ENCODE measurements at regions not wholly inside any gene's neighbourhood (a gene's known extent, or its start where the extent isn't known, plus 50 kb on each side); places are given as distances from the start of the nearest gene placed in this dataset.
"Not testable (repeated sequence)": the region's sequence is repeated elsewhere in the genome, so short reads cannot be mapped to it uniquely, and the experiment has no call there.

DNA sequence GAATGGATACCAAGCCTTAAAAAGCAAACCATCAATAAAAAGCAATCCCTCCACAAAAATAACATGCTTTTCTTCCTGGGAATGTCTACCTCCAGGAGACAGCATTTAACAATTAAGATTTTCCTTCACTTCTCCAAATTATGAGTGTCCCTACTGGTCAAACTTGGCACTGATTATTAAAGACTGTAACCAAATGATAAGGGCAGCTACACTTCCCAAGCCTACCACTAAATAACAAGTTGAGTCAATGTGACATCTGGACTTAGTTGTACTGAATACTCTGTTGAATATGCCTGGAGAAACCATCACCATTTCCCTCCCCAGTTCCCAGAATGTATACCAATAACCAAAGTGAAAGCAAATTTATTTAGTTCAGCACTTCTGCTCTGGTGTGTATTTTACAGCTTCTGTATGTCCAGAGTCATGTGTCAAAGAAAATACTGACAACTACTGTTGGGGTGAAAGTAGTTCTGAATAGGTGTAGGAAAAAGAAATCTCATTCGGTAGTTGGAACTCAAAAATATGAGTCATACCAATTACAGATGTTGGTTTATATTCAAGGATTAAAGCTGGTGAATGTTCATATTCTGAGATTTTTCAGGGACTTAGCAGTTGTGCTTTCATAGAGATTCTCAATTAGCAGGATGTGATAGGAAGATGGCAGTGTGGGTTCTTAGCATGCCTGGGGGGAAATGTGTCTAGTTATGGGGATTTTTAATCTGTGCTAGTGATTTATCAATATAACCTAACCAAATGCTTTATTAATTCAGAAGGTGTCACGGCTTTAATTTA is 1291.6 kb upstream of the GYPC start:
- no peak for DNase-seq

DNA sequence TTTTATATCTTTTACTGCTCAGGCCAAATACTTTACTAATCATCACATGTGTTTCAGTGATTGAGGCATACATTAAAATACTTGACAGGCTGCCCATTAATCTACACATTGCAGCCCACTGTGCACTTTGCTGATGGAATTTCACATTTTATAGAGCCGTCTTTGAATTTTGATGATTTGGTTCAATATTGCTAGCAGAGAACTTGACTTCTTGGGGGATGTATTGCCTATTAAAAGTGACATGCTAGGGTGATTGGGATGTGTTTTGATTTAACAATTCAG is 1291.0 kb upstream of the GYPC start:
- no peak for DNase-seq

DNA sequence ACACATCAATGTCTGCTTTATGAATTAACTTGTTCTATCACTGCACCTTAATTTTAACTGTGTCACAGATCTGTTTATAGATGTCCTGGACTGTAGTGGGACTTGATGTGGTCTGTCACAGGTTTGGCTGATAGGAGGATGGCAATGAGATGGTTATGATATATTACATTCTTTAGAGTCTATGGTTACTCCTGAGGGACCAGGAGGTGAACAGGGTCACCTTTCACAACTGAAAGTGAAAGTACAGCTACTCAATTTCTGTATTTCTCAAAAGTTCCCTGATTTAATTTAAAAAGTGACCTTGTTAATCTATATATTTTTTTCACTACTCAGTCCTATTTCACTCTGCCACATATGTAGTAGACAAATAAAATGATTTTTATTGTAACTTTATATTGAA is 1284.1 kb upstream of the GYPC start:
- no peak for DNase-seq

- DNase-seq = no peak
Observed at GRCh38 chr2:125373293-125373692, 1282.7 kb upstream of the GYPC start.

DNA sequence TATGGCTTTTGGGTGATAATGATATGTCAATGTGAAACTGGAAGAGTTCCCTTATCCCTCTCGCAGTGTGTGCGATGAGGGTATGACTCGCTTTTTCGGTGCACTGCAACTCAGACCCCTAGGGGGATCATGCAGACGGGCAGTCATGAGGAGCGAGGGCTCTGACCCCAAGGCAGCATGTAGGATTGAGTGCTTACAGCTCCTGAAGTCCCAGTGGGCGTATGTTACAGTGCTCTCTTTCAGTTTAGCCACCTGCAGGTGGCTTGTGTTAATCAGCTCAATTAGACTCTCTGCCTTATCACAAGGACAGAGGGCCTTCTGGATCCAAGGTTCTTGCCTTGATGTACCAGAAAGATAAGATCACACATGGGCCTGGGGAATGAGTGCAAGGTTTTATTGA is 1269.9 kb upstream of the GYPC start:
- no peak for DNase-seq

DNA sequence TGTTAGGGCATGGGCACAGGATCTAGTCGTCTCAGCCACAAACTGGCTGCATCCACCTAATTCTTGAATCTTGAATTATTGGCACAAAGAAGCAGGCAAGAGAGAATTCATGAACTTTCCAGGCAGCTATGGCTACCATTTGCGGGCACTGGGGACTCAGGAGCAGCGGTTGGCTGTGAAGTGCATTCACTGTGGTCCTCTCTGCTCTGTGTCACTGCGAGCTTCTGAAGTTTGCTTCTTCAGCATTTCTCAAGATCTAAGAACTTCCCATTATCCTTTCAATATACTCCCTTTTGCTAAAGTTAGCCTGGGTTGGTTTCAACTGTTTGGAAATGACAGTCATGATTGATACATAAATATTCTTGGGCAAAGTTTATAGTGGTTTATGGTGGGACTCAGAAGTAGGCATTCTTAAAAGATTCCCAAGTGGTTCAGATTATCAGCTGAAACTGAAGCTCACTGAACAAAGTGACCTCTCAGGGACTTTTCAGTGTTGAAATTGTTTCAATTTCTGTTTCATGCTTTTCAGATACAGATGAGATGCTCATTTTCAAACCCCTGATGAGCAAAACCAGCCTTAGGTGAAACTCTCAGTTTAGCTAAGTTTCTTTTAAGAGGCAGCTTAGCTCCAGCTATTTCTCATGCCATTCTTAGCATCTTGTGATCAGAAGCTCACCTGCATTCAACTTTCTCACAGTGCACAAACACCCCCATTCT is 1258.3 kb upstream of the GYPC start:
- DNase-seq = no peak

DNA sequence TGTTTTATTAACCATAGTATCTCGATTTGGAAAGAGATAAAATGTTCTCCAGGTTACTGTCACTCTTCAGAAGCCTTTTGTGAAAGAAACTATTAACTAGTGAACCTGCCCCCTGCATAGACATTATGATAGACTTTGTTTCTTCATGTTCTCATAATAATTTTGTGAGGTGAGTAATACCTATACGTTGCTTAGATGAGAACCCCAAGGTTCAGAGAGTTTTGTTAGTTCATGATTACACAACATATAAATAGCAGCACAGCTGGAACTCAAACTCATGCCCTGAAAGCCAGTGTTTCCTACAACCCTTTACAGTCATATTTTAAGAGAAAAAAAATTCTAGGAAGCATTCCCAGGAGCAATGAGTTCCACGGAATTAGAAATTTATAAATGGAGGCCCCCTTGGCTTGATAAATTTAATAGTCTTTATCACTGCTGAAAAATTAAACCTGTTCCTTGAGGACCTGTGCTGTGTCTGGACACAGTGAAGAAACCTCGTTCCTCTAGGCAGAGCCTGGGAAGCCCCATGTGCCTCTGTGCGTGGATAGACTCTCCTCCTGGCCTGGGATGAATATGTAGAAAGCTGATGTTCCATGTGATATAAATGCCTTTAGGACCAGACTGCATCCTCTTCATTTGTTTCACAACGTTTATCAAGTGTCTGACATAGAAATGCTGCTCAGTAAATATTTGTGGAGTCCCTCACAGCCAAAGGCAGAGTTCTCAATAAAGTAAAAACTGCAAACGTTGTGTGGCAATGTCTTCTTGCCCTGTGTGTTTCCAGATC is 1257.0 kb upstream of the GYPC start:
- DNase-seq = no peak

DNA sequence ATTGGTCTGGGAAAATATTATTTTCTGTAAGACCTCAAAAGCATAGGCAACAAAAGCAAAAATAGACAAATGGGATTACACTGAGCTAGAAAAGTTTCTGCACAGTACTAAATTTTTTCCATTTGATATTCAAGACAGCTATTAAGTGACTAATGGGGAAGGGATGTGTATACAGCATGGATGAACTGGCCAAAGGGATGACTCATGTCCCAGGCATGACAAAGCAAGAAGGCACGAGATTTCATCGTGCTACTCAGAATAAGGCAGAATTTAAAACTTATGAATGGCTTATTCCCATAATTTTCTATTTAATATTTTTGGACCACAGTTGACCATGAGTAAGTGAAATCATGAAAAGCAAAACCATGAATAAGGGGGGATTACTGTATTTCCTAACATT is 1250.1 kb upstream of the GYPC start:
- peak; percentile 38 for DNase-seq

- DNase-seq = no peak
Observed at GRCh38 chr2:125408874-125409538, 1247.0 kb upstream of the GYPC start.

DNA sequence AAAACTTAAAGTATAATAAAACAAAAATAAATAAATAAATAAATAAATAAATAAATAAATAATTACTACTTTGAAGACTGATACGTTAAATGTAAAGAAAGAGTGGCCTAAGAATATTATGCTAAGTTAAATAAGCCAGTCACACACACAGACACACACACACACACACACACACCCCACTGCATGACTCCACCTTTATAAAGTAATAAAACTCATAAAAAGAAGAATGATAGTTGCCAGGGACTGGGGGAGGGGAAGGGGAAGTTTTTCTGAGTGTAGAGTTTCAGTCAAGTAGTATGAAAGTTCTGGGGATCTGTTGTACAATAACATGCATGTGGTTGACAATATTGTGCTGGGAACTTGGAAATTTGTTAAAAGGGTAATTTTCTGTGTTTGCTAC is 1237.5 kb upstream of the GYPC start:
- DNase-seq = no peak

DNA sequence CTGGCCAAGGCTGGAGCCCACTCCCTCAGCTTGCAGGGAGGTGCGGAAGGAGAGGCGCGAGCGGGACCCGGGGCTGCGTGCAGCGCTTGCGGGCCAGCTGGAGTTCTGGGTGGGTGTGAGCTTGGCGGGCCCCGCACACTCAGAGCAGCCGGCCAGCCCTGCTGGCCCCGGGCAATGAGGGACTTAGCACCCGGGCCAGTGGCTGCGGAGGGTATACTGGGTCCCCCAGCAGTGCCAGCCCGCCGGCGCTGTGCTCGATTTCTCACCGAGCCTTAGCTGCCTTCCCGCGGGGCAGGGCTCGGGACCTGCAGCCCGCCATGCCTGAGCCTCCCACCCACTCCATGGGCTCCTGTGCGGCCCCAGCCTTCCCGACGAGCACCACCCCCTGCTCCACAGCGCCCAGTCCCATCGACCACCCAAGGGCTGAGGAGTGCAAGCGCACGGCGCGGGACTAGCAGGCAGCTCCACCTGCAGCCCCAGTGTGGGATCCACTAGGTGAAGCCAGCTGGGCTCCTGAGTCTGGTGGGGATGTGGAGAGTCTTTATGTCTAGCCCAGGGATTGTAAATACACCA is 1233.7 kb upstream of the GYPC start:
- DNase-seq = not testable (repeated sequence)

DNA sequence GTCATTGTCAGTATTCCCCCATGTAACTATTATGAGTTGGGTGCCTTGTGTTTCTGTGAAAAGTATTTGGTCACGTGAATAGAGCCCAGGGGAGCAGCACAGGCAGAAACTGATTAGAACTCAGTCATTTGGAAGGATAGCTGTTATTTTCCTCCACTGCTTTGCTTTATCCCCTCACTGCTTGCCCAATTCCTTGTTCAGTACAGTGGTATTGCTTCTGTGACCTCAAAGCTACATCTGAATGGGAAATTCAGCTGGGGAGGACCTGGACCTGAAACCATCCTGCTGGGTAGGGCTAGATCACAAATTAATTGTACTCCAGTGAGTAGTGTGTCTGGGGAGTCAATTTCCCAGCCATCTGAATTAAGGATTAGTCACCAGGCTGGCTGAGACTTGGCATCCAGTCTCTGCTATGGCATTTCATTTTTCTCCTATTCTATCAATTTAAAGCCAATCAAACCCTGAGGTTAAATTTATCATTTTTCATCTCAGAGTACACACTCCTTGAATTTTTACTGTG is 1231.6 kb upstream of the GYPC start:
- no peak for DNase-seq

GRCh38 chr2:125427721-125428315 is 1228.1 kb upstream of the GYPC start:
- no peak for DNase-seq

GRCh38 chr2:125444106-125444505 is 1211.9 kb upstream of the GYPC start:
- DNase-seq = no peak

DNA sequence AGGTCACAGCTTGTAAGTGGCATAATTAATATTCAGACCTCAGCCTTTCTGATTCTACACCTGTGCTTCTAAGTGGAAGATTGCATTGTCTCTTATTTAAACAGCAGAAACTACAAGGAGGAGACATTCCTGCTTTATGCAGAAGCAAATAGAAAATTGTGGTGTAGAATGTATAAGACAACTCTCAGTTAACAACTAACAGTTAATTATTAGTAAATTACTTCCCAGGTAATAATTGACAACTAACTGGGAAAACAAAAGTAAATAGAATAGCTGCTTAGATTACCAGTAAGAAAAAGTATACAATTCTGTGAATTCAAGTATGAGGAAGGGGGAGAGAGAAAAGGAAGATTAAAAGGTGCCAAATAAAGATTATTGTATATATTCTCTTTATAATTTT is 1210.5 kb upstream of the GYPC start:
- no peak for DNase-seq

GRCh38 chr2:125450092-125450491 is 1205.9 kb upstream of the GYPC start:
- no peak for DNase-seq

GRCh38 chr2:125455110-125455509 is 1200.8 kb upstream of the GYPC start:
- DNase-seq = no peak

- DNase-seq = peak; percentile 21
Observed at GRCh38 chr2:125456693-125457363, 1199.1 kb upstream of the GYPC start.

DNA sequence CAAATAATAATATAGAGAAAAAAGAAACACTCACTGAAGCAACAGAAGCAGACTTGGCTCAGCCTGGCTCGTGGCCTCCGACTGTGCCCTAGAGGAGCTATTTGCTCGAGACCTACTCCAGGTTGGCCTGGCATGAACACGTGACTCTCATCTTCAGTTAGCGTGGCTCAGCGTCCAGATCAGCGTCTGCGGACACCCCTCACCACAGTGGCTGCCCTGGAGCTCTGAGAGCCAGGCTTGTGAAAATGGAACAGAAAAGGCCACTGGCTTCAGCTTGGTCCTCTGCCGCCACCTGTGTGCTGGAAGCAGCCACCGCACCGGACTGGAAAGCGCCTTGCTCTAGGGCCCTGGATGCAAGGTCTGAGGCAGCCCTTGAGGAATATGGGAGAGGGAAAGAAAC is 1184.0 kb upstream of the GYPC start:
- DNase-seq = peak; percentile 0

DNA sequence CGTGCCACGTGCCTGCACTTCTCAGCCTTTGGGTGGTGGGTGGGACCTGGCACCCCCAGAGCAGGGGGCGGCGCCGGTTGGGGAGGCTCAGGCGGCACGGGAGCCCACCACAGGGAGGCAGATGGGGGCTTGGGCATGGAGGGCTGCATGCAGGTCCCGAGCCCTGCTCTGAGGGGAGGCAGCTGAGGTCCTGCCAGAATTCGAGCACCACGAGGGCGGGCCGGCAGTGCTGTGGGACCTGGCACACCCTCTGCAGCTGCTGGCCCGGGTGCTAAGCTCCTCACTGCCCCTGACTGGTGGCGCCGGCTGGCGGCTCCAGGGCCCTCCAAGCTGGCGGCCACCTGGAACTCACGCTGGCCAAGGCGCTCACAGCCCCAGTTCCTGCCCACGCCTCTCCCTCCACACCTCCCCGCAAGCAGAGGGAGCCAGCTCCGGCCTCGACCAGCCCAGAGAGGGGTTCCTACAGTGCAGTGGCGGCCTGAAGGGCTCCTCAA is 1176.8 kb upstream of the GYPC start:
- no peak for DNase-seq

DNA sequence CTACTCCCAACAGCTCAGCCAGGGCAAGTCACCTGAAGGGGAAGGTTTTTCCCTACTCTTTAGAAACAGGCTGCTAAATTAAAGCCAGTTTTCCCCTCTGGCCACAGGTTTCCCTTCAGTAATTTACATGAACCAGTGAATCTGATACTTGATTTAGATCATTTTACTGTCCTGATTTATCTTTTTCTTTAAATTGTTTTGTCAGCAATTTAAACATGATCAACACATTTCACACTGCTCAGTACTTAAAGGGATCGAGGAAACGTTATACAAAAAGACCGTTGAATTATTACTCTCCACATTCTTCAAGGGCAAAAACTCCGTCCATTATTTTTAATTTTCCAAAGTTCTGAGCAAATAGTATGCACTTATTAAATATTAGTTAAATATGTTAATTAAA is 1165.7 kb upstream of the GYPC start:
- DNase-seq = no peak

Measured in muscle of arm (tissue), 1 donor.